GM21526 (cell line): ENCODE measurements at regions not wholly inside any gene's neighbourhood (a gene's known extent, or its start where the extent isn't known, plus 50 kb on each side); places are given as distances from the start of the nearest gene placed in this dataset.
A peak's percentile ranks its signal among the peaks of the same experiment; 100 is the strongest.

Experiments used
- ATAC-seq: cut with Tn5 transposase; IDR thresholded peaks from one replicate; pipeline ENCODE4 v1.9.1; 2021; ENCODE audit warnings: moderate library complexity; ENCODE audit not compliant: unreplicated experiment, low FRiP score

GRCh38 chr5:87094833-87095232 lies 172.8 kb upstream of the RASA1 start:
- no peak for ATAC-seq

- ATAC-seq = no peak
Measured at GRCh38 chr5:87095787-87096186, 171.9 kb upstream of the RASA1 start.

GRCh38 chr5:87097664-87098063 lies 170.0 kb upstream of the RASA1 start:
- ATAC-seq = no peak

- ATAC-seq = no peak
Measured at GRCh38 chr5:87099291-87099839, 168.3 kb upstream of the RASA1 start.

- no peak for ATAC-seq
Measured at GRCh38 chr5:87099968-87100367, 167.7 kb upstream of the RASA1 start.

- ATAC-seq = no peak
Measured at GRCh38 chr5:87101321-87101720, 166.4 kb upstream of the RASA1 start.

GRCh38 chr5:87102841-87103240 lies 164.8 kb upstream of the RASA1 start:
- no peak for ATAC-seq

GRCh38 chr5:87103616-87104287 lies 163.9 kb upstream of the RASA1 start:
- ATAC-seq = peak; percentile 84

GRCh38 chr5:87105577-87105976 lies 162.1 kb upstream of the RASA1 start:
- ATAC-seq = no peak

- no peak for ATAC-seq
Measured at GRCh38 chr5:87109746-87110145, 157.9 kb upstream of the RASA1 start.

- no peak for ATAC-seq
Measured at GRCh38 chr5:87110721-87111120, 157.0 kb upstream of the RASA1 start.

GRCh38 chr5:87113861-87114260 lies 153.8 kb upstream of the RASA1 start:
- ATAC-seq = no peak

- ATAC-seq = no peak
Measured at GRCh38 chr5:87114631-87115030, 153.1 kb upstream of the RASA1 start.

GRCh38 chr5:87115839-87116364 lies 151.8 kb upstream of the RASA1 start:
- no peak for ATAC-seq

GRCh38 chr5:87116825-87117512 lies 150.7 kb upstream of the RASA1 start:
- peak; percentile 85 for ATAC-seq

- no peak for ATAC-seq
Measured at GRCh38 chr5:87119588-87119987, 148.1 kb upstream of the RASA1 start.

GRCh38 chr5:87120518-87121303 lies 147.0 kb upstream of the RASA1 start:
- ATAC-seq = no peak

GRCh38 chr5:87121304-87122150 lies 146.2 kb upstream of the RASA1 start:
- peak; percentile 69 for ATAC-seq

- ATAC-seq = no peak
Measured at GRCh38 chr5:87122151-87122977, 145.3 kb upstream of the RASA1 start.
